ENCODE measurements at regions not wholly inside any gene's neighbourhood (a gene's known extent, or its start where the extent isn't known, plus 50 kb on each side); places are given as distances from the start of the nearest gene placed in this dataset.

GRCh38 chr1:82991569-82991968, 1007.4 kb downstream of the TTLL7 start:
- no peak for DNase-seq (ENCODE audit: low read depth)
- H3K4me3 ChIP-seq (ENCODE audit: low read depth, low read length), result no peak overlapping the region
- no peak for TF ChIP-seq CTCF (conservative IDR thresholded peaks at IDR 0.05; ENCODE audit: low read depth, low read length)

GRCh38 chr1:82979593-82980236, 1019.2 kb downstream of the TTLL7 start:
- no peak overlapping the region for H3K4me3 ChIP-seq (ENCODE audit: low read depth, low read length)
- no peak for TF ChIP-seq CTCF (conservative IDR thresholded peaks at IDR 0.05; ENCODE audit: low read depth, low read length)
- DNase-seq (ENCODE audit: low read depth), result no peak

GRCh38 chr1:82978461-82979324, 1020.2 kb downstream of the TTLL7 start:
- DNase-seq (ENCODE audit: low read depth), result peak; percentile 9
- no peak for TF ChIP-seq CTCF (conservative IDR thresholded peaks at IDR 0.05; ENCODE audit: low read depth, low read length)
- no peak overlapping the region for H3K4me3 ChIP-seq (ENCODE audit: low read depth, low read length)

GRCh38 chr1:82972841-82973553, 1025.9 kb downstream of the TTLL7 start:
- TF ChIP-seq CTCF (conservative IDR thresholded peaks at IDR 0.05; ENCODE audit: low read depth, low read length), result no peak
- no peak for DNase-seq (ENCODE audit: low read depth)
- H3K4me3 ChIP-seq (ENCODE audit: low read depth, low read length), result no peak overlapping the region

GRCh38 chr1:82969340-82969739, 1029.6 kb downstream of the TTLL7 start:
- TF ChIP-seq CTCF (conservative IDR thresholded peaks at IDR 0.05; ENCODE audit: low read depth, low read length), result no peak
- no peak for DNase-seq (ENCODE audit: low read depth)
- H3K4me3 ChIP-seq (ENCODE audit: low read depth, low read length), result no peak overlapping the region

GRCh38 chr1:82962658-82963057, 1036.3 kb downstream of the TTLL7 start:
- H3K4me3 ChIP-seq (ENCODE audit: low read depth, low read length), result no peak overlapping the region
- no peak for TF ChIP-seq CTCF (conservative IDR thresholded peaks at IDR 0.05; ENCODE audit: low read depth, low read length)
- DNase-seq (ENCODE audit: low read depth), result no peak
